ENCODE measurements at regions not wholly inside any gene's neighbourhood (a gene's known extent, or its start where the extent isn't known, plus 50 kb on each side); places are given as distances from the start of the nearest gene placed in this dataset.

- Histone ChIP-seq H3K36me3 (ENCODE audit: low read depth, low read length) (no peaks in the 10 kb centered on the region), H3K4me2 (ENCODE audit: low read length) (no peak overlapping the region), H3K79me2 (ENCODE audit: low read length) (no peaks in the 10 kb centered on the region), H3K4me3 (ENCODE audit: low read length) (no peak overlapping the region), H3K27me3 (ENCODE audit: low read length) (no peaks in the 10 kb centered on the region), H4K20me1 (ENCODE audit: low read length) (no peaks in the 10 kb centered on the region), H3F3A (ENCODE audit: low read length, unreplicated experiment) (no peaks in the 10 kb centered on the region), H3K27ac (ENCODE audit: low read length) (no peak overlapping the region), H3K9ac (ENCODE audit: low read length) (no peak overlapping the region), H3K4me1 (ENCODE audit: insufficient read depth, low read length) (no peaks in the 10 kb centered on the region), H3K9me3 (ENCODE audit: low read length) (no peaks in the 10 kb centered on the region), H2AFZ (ENCODE audit: low read length) (no peak overlapping the region), H3K9me2 (replicated peaks; ENCODE audit: low read length) (no peaks in the 10 kb centered on the region)
- ATAC-seq (no peak), DNase-seq (no peak)
- intact Hi-C loops (cut with micrococcal nuclease), result no loop called here
- BruUV-seq (replicated peaks), result no TSS peak
- ChIA-PET POLR2A (ENCODE audit: unreplicated experiment) (no interaction called here), CTCF (no interaction called here)
- no peak for TF ChIP-seq EZH2phosphoT487 (IDR thresholded peaks at IDR 0.05; ENCODE audit: borderline replicate concordance, low read length)
- TF ChIP-seq EZH2 (IDR thresholded peaks at IDR 0.05; ENCODE audit: low read length, unreplicated experiment), result no peak
- TF ChIP-seq, protein P1, sequence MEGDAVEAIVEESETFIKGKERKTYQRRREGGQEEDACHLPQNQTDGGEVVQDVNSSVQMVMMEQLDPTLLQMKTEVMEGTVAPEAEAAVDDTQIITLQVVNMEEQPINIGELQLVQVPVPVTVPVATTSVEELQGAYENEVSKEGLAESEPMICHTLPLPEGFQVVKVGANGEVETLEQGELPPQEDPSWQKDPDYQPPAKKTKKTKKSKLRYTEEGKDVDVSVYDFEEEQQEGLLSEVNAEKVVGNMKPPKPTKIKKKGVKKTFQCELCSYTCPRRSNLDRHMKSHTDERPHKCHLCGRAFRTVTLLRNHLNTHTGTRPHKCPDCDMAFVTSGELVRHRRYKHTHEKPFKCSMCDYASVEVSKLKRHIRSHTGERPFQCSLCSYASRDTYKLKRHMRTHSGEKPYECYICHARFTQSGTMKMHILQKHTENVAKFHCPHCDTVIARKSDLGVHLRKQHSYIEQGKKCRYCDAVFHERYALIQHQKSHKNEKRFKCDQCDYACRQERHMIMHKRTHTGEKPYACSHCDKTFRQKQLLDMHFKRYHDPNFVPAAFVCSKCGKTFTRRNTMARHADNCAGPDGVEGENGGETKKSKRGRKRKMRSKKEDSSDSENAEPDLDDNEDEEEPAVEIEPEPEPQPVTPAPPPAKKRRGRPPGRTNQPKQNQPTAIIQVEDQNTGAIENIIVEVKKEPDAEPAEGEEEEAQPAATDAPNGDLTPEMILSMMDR (conservative IDR thresholded peaks at IDR 0.05; ENCODE audit: low read depth, low read length), result no peak
Observed at GRCh38 chr10:90985321-90985933, 64.5 kb upstream of the ANKRD1 start.

GRCh38 chr10:90986136-90986760 is 65.4 kb upstream of the ANKRD1 start:
- H3K9me3 ChIP-seq (ENCODE audit: low read length), result no peaks in the 10 kb centered on the region
- H3K36me3 ChIP-seq (ENCODE audit: low read depth, low read length), result no peaks in the 10 kb centered on the region
- no peaks in the 10 kb centered on the region for H3K27me3 ChIP-seq (ENCODE audit: low read length)
- H3K4me1 ChIP-seq (ENCODE audit: insufficient read depth, low read length), result no peaks in the 10 kb centered on the region
- intact Hi-C loops (cut with micrococcal nuclease), result no loop called here
- ATAC-seq (no peak), DNase-seq (no peak)
- H3K79me2 ChIP-seq (ENCODE audit: low read length), result no peaks in the 10 kb centered on the region
- H3K4me3 ChIP-seq (ENCODE audit: low read length), result no peak overlapping the region
- no peak overlapping the region for H3K27ac ChIP-seq (ENCODE audit: low read length)
- no peak overlapping the region for H3K4me2 ChIP-seq (ENCODE audit: low read length)
- TF ChIP-seq EZH2phosphoT487 (IDR thresholded peaks at IDR 0.05; ENCODE audit: borderline replicate concordance, low read length), result no peak
- TF ChIP-seq, protein P1 (conservative IDR thresholded peaks at IDR 0.05; ENCODE audit: low read depth, low read length), result no peak
- TF ChIP-seq EZH2 (IDR thresholded peaks at IDR 0.05; ENCODE audit: low read length, unreplicated experiment), result no peak
- CTCF ChIA-PET, result no interaction called here
- H3K9me2 ChIP-seq (replicated peaks; ENCODE audit: low read length), result no peaks in the 10 kb centered on the region
- H4K20me1 ChIP-seq (ENCODE audit: low read length), result no peaks in the 10 kb centered on the region
- no peak overlapping the region for H3K9ac ChIP-seq (ENCODE audit: low read length)
- POLR2A ChIA-PET (ENCODE audit: unreplicated experiment), result no interaction called here
- no peak overlapping the region for H2AFZ ChIP-seq (ENCODE audit: low read length)
- no TSS peak for BruUV-seq (replicated peaks)
- H3F3A ChIP-seq (ENCODE audit: low read length, unreplicated experiment), result no peaks in the 10 kb centered on the region

GRCh38 chr10:90986870-90987269 is 66.0 kb upstream of the ANKRD1 start:
- H2AFZ ChIP-seq (ENCODE audit: low read length), result no peak overlapping the region
- H3K4me3 ChIP-seq (ENCODE audit: low read length), result no peak overlapping the region
- H3K4me1 ChIP-seq (ENCODE audit: insufficient read depth, low read length), result no peaks in the 10 kb centered on the region
- H3K27me3 ChIP-seq (ENCODE audit: low read length), result no peaks in the 10 kb centered on the region
- TF ChIP-seq EZH2 (IDR thresholded peaks at IDR 0.05; ENCODE audit: low read length, unreplicated experiment) (no peak), EZH2phosphoT487 (IDR thresholded peaks at IDR 0.05; ENCODE audit: borderline replicate concordance, low read length) (no peak)
- TF ChIP-seq, protein P1 (conservative IDR thresholded peaks at IDR 0.05; ENCODE audit: low read depth, low read length), result no peak
- ATAC-seq (no peak), DNase-seq (no peak)
- no peaks in the 10 kb centered on the region for H4K20me1 ChIP-seq (ENCODE audit: low read length)
- no peaks in the 10 kb centered on the region for H3K36me3 ChIP-seq (ENCODE audit: low read depth, low read length)
- H3K9me2 ChIP-seq (replicated peaks; ENCODE audit: low read length), result no peaks in the 10 kb centered on the region
- ChIA-PET POLR2A (ENCODE audit: unreplicated experiment) (no interaction called here), CTCF (no interaction called here)
- H3K9me3 ChIP-seq (ENCODE audit: low read length), result no peaks in the 10 kb centered on the region
- no peaks in the 10 kb centered on the region for H3K79me2 ChIP-seq (ENCODE audit: low read length)
- H3F3A ChIP-seq (ENCODE audit: low read length, unreplicated experiment), result no peaks in the 10 kb centered on the region
- no peak overlapping the region for H3K9ac ChIP-seq (ENCODE audit: low read length)
- intact Hi-C loops (cut with micrococcal nuclease), result no loop called here
- no peak overlapping the region for H3K4me2 ChIP-seq (ENCODE audit: low read length)
- no peak overlapping the region for H3K27ac ChIP-seq (ENCODE audit: low read length)
- no TSS peak for BruUV-seq (replicated peaks)

Measured in PC-3 (cell line).